ENCODE measurements at regions not wholly inside any gene's neighbourhood (a gene's known extent, or its start where the extent isn't known, plus 50 kb on each side); places are given as distances from the start of the nearest gene placed in this dataset.

- TF ChIP-seq CTCF (IDR thresholded peaks at IDR 0.05) (no peak), POLR2A (IDR thresholded peaks at IDR 0.05) (no peak), POLR2AphosphoS5 (IDR thresholded peaks at IDR 0.05) (no peak)
Measured at GRCh38 chr12:126811391-126811790, 1455.6 kb upstream of the TMEM132C start.

Data from prostate gland (tissue), 2 donors.